HEK293 (cell line): ENCODE measurements at regions not wholly inside any gene's neighbourhood (a gene's known extent, or its start where the extent isn't known, plus 50 kb on each side); places are given as distances from the start of the nearest gene placed in this dataset.

Source experiments
- CTCF ChIA-PET: fragments of 350-600 bp; formaldehyde crosslinking; extraction: SDS; loops from one replicate; lab custom pipeline; 2021; ENCODE audit warnings: antibody characterized with exemption; lab: Yijun Ruan, JAX
- POLR2A ChIA-PET: fragments of 300-600 bp; formaldehyde crosslinking; extraction: SDS; loops from one replicate; lab custom pipeline; 2020; ENCODE audit warnings: antibody characterized with exemption, inconsistent platforms; lab: Yijun Ruan, JAX
- H3K27ac ChIP-seq: fragments of 200-500 bp; sonication (Bioruptor generic); 2 replicates; pipeline ENCODE4 v1.5.1; 2014; ENCODE audit warnings: low read depth, low read length, control low read depth, inconsistent platforms; ENCODE audit errors: extremely low read depth
- H3K36me3 ChIP-seq, 2 experiments: fragments of 200-500 bp in 1 of 2; sonication (Bioruptor generic) in 1 of 2; 1 replicate in 1 of 2; 2 replicates in 1 of 2; pipeline ENCODE4 v1.5.1; 2014 to 2017; ENCODE audit warnings: inconsistent platforms in 2 of 2, low read length in 2 of 2; ENCODE audit not compliant: control insufficient read depth in 2 of 2, insufficient read depth in 1 of 2
- H3K4me1 ChIP-seq: fragments of 200-500 bp; sonication (Bioruptor generic); 2 replicates; pipeline ENCODE4 v1.5.1; 2014; ENCODE audit warnings: mild to moderate bottlenecking, low read length, inconsistent platforms; ENCODE audit not compliant: control insufficient read depth, insufficient read depth
- H3K4me3 ChIP-seq: 2 replicates; pipeline ENCODE4 v1.5.1; 2011; ENCODE audit warnings: low read depth, mild to moderate bottlenecking, control low read depth, low read length, moderate library complexity
- H3K9me3 ChIP-seq: fragments of 200-500 bp; sonication (Bioruptor generic); 2 replicates; pipeline ENCODE4 v1.5.1; 2014; ENCODE audit warnings: low read depth, low read length, inconsistent platforms; ENCODE audit not compliant: control insufficient read depth, insufficient read depth
- BCL11B ChIP-seq: fragments of 450-650 bp; formaldehyde crosslinking; IDR thresholded peaks from 2 replicates; pipeline ENCODE4 v1.5.1; 2016; ENCODE audit warnings: low read depth, missing biosample characterization, missing genetic modification characterization
- GLIS2 ChIP-seq: fragments of 450-650 bp; formaldehyde crosslinking; IDR thresholded peaks from 2 replicates; pipeline ENCODE4 v1.5.1; 2016; ENCODE audit warnings: missing biosample characterization, missing genetic modification characterization
- KLF17 ChIP-seq: fragments of 450-650 bp; formaldehyde crosslinking; IDR thresholded peaks from 2 replicates; pipeline ENCODE4 v1.5.1; 2016; ENCODE audit warnings: missing biosample characterization, missing genetic modification characterization
- PRDM1 ChIP-seq: fragments of 450-650 bp; formaldehyde crosslinking; IDR thresholded peaks from 2 replicates; pipeline ENCODE4; 2016; ENCODE audit warnings: missing biosample characterization, missing genetic modification characterization
- SP2 ChIP-seq: fragments of 450-650 bp; formaldehyde crosslinking; IDR thresholded peaks from 2 replicates; pipeline ENCODE4 v1.5.1; 2016; ENCODE audit warnings: missing biosample characterization, missing genetic modification characterization
- SP7 ChIP-seq: fragments of 450-650 bp; formaldehyde crosslinking; IDR thresholded peaks from 2 replicates; pipeline ENCODE4 v1.5.1; 2016; ENCODE audit warnings: missing biosample characterization, missing genetic modification characterization
- ZBTB20 ChIP-seq: fragments of 450-650 bp; formaldehyde crosslinking; IDR thresholded peaks from 2 replicates; pipeline ENCODE4 v1.5.1; 2016; ENCODE audit warnings: missing biosample characterization, missing genetic modification characterization
- ZBTB21 ChIP-seq: fragments of 450-650 bp; formaldehyde crosslinking; IDR thresholded peaks from 2 replicates; pipeline ENCODE4 v1.5.1; 2017; ENCODE audit warnings: missing biosample characterization, missing genetic modification characterization
- ZNF148 ChIP-seq: fragments of 450-650 bp; formaldehyde crosslinking; IDR thresholded peaks from 2 replicates; pipeline ENCODE4 v1.5.0; 2017; ENCODE audit warnings: missing biosample characterization, missing genetic modification characterization, borderline replicate concordance
- ZNF202 ChIP-seq: fragments of 450-650 bp; formaldehyde crosslinking; IDR thresholded peaks from 2 replicates; pipeline ENCODE4 v1.5.1; 2016; ENCODE audit warnings: missing biosample characterization, missing genetic modification characterization, borderline replicate concordance
- ZNF211 ChIP-seq: fragments of 450-650 bp; formaldehyde crosslinking; IDR thresholded peaks from 2 replicates; pipeline ENCODE4 v1.5.1; 2016; ENCODE audit warnings: low read depth, missing biosample characterization, missing genetic modification characterization
- ZNF248 ChIP-seq: fragments of 450-650 bp; formaldehyde crosslinking; IDR thresholded peaks from 2 replicates; pipeline ENCODE4 v1.5.1; 2017; ENCODE audit warnings: missing biosample characterization, missing genetic modification characterization
- ZNF26 ChIP-seq: fragments of 450-650 bp; formaldehyde crosslinking; IDR thresholded peaks from 2 replicates; pipeline ENCODE4 v1.5.1; 2016; ENCODE audit warnings: missing biosample characterization, missing genetic modification characterization
- ZNF335 ChIP-seq: fragments of 450-650 bp; formaldehyde crosslinking; conservative IDR thresholded peaks from 2 replicates; pipeline ENCODE4 v1.5.1; 2016; ENCODE audit warnings: missing biosample characterization, missing genetic modification characterization
- ZNF544 ChIP-seq: fragments of 450-650 bp; formaldehyde crosslinking; IDR thresholded peaks from 2 replicates; pipeline ENCODE4 v1.5.0; 2017; ENCODE audit warnings: missing biosample characterization, missing genetic modification characterization
- ZNF548 ChIP-seq: fragments of 450-650 bp; formaldehyde crosslinking; IDR thresholded peaks from 2 replicates; pipeline ENCODE4 v1.5.1; 2016; ENCODE audit warnings: missing biosample characterization, missing genetic modification characterization
- ZNF596 ChIP-seq: fragments of 450-650 bp; IDR thresholded peaks from 2 replicates; pipeline ENCODE4 v1.5.0; 2018; ENCODE audit warnings: missing biosample characterization, mild to moderate bottlenecking, missing genetic modification characterization, moderate library complexity
- ZNF692 ChIP-seq: fragments of 450-650 bp; formaldehyde crosslinking; IDR thresholded peaks from 2 replicates; pipeline ENCODE4 v1.5.1; 2016; ENCODE audit warnings: missing biosample characterization, missing genetic modification characterization
- ZNF777 ChIP-seq: fragments of 450-650 bp; formaldehyde crosslinking; IDR thresholded peaks from 2 replicates; pipeline ENCODE4 v1.5.1; 2017; ENCODE audit warnings: missing biosample characterization, missing genetic modification characterization, borderline replicate concordance
- ZNF837 ChIP-seq: fragments of 450-650 bp; formaldehyde crosslinking; IDR thresholded peaks from 2 replicates; pipeline ENCODE4 v1.5.1; 2016; ENCODE audit warnings: missing biosample characterization, missing genetic modification characterization
- ZSCAN5A ChIP-seq: fragments of 450-650 bp; formaldehyde crosslinking; IDR thresholded peaks from 2 replicates; pipeline ENCODE4 v1.5.1; 2016; ENCODE audit warnings: missing biosample characterization, missing genetic modification characterization

GRCh38 chr5:125865166-125865815 is 557.9 kb upstream of the GRAMD2B start (continued):
- TF ChIP-seq ZNF148, result no peak
- no peak for TF ChIP-seq ZSCAN5A
- no peak for TF ChIP-seq ZNF692 (tag by site-specific recombination)
- no peak for TF ChIP-seq GLIS2 (tag by site-specific recombination)

- Histone ChIP-seq H3K36me3 (no peaks in the 10 kb centered on the region), H3K27ac (no peak overlapping the region), H3K4me3 (no peak overlapping the region), H3K9me3 (no peaks in the 10 kb centered on the region), H3K4me1 (no peaks in the 10 kb centered on the region; the same call in 1 of the 2 replicates)
- CTCF ChIA-PET, result interaction anchor here (0.6 kb wide), 1 partner anchor 8 kb away, joined by 3 read pairs; no protein-coding TSS in a partner anchor
- TF ChIP-seq ZBTB21 (no peak), BCL11B (tag by site-specific recombination) (no peak), ZNF248 (tag by site-specific recombination) (no peak), ZNF544 (tag by site-specific recombination) (no peak), SP7 (tag by site-specific recombination) (no peak), ZNF335 (tag by site-specific recombination) (no peak), GLIS2 (tag by site-specific recombination) (no peak)
- POLR2A ChIA-PET, result no interaction called here
Observed at GRCh38 chr5:125868036-125868435, 555.2 kb upstream of the GRAMD2B start.

- H3K36me3 ChIP-seq, result no peaks in the 10 kb centered on the region
- CTCF ChIA-PET, result interaction anchor here (0.6 kb wide), 2 partner anchors 254 to 1622 kb away, joined by 3 read pairs; no protein-coding TSS in a partner anchor
- H3K27ac ChIP-seq, result no peak overlapping the region
- TF ChIP-seq ZNF202 (tag by site-specific recombination), result no peak
- no peak for TF ChIP-seq SP2 (tag by site-specific recombination)
- no peak for TF ChIP-seq ZNF26 (tag by site-specific recombination)
- TF ChIP-seq ZNF548 (tag by site-specific recombination), result no peak
- no peak for TF ChIP-seq ZNF211
- TF ChIP-seq KLF17, result no peak
- TF ChIP-seq ZNF777 (tag by site-specific recombination), result no peak
- TF ChIP-seq PRDM1, result no peak
- TF ChIP-seq ZNF837 (tag by site-specific recombination), result no peak
- no peak for TF ChIP-seq ZBTB20 (tag by site-specific recombination)
- no peak for TF ChIP-seq ZNF596
- no peak overlapping the region for H3K4me3 ChIP-seq
- H3K4me1 ChIP-seq, result no peaks in the 10 kb centered on the region; the same call in 1 of the 2 replicates
- H3K9me3 ChIP-seq, result no peaks in the 10 kb centered on the region
- POLR2A ChIA-PET, result interaction anchor here (0.7 kb wide), 1 partner anchor 670 kb away, joined by 3 read pairs; no protein-coding TSS in a partner anchor
Observed at GRCh38 chr5:125870256-125870655, 553.0 kb upstream of the GRAMD2B start.
